Endothelial cell of umbilical vein (primary cell): ENCODE measurements at regions not wholly inside any gene's neighbourhood (a gene's known extent, or its start where the extent isn't known, plus 50 kb on each side); places are given as distances from the start of the nearest gene placed in this dataset.

ENCODE experiments used
- EZH2 ChIP-seq: IDR thresholded peaks from 2 replicates; pipeline ENCODE4 v1.6.1; 2012; ENCODE audit warnings: borderline replicate concordance, low read depth, mild to moderate bottlenecking, moderate library complexity, low read length, inconsistent platforms; ENCODE audit not compliant: severe bottlenecking
- FOS ChIP-seq: IDR thresholded peaks from 2 replicates; pipeline ENCODE4 v1.6.1; 2011; ENCODE audit warnings: mild to moderate bottlenecking, low read length, moderate library complexity, borderline replicate concordance; ENCODE audit not compliant: insufficient read depth
- GATA2 ChIP-seq: IDR thresholded peaks from 2 replicates; pipeline ENCODE4 v1.7.0; 2011; ENCODE audit warnings: low read depth, mild to moderate bottlenecking, moderate library complexity, mixed read lengths, low read length; ENCODE audit not compliant: insufficient read length, insufficient read depth
- MYC ChIP-seq: IDR thresholded peaks from one replicate; pipeline ENCODE4 v1.6.1; 2011; ENCODE audit warnings: mild to moderate bottlenecking, low read depth, low read length
- POLR2A ChIP-seq: IDR thresholded peaks from 2 replicates; pipeline ENCODE4 v1.6.1; 2012; ENCODE audit warnings: low read depth, mild to moderate bottlenecking, control low read depth, low read length
- POLR2AphosphoS5 ChIP-seq: IDR thresholded peaks from 2 replicates; pipeline ENCODE4 v1.6.1; 2012; ENCODE audit warnings: low read depth, mild to moderate bottlenecking, control low read depth, low read length, moderate library complexity; ENCODE audit not compliant: insufficient read depth
- TF ChIP-seq, protein P1 (sequence below), 2 donors: IDR thresholded peaks; 1 replicate in 1 of 2; 2 replicates in 1 of 2; pipeline ENCODE4 v1.5.1; 2011; ENCODE audit warnings: low read length in 2 of 2, mild to moderate bottlenecking in 2 of 2, moderate library complexity in 2 of 2, control low read depth in 1 of 2, inconsistent platforms in 1 of 2, low read depth in 1 of 2; ENCODE audit not compliant: insufficient read depth in 1 of 2; ENCODE audit errors: extremely low read depth in 1 of 2
- TF ChIP-seq, protein P2 (sequence below): IDR thresholded peaks from 2 replicates; pipeline ENCODE4 v1.6.1; 2011; ENCODE audit not compliant: insufficient read depth, insufficient read length

DNA sequence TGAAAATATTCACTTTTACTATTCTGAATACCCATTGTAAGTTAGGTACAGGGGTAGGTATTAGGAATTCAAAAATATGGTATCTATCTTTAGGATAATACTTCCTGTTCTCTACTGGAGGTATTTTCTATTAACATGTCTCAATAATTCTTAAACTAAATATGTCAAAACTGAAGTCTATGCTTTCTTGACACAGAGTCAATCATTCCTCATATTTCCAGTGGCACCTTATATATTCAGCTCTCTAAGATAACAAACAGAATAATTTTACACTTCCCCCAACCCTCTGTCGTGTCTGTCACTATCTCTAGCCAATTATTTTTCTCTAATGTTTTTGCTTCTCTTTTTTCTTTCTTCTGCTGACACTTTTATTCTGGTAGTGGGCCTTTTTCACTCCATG lies 138.9 kb downstream of the TMEM26 start:
- TF ChIP-seq, protein P1, sequence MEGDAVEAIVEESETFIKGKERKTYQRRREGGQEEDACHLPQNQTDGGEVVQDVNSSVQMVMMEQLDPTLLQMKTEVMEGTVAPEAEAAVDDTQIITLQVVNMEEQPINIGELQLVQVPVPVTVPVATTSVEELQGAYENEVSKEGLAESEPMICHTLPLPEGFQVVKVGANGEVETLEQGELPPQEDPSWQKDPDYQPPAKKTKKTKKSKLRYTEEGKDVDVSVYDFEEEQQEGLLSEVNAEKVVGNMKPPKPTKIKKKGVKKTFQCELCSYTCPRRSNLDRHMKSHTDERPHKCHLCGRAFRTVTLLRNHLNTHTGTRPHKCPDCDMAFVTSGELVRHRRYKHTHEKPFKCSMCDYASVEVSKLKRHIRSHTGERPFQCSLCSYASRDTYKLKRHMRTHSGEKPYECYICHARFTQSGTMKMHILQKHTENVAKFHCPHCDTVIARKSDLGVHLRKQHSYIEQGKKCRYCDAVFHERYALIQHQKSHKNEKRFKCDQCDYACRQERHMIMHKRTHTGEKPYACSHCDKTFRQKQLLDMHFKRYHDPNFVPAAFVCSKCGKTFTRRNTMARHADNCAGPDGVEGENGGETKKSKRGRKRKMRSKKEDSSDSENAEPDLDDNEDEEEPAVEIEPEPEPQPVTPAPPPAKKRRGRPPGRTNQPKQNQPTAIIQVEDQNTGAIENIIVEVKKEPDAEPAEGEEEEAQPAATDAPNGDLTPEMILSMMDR (IDR thresholded peaks at IDR 0.05; ENCODE audit: extremely low read depth in 1 of 2, insufficient read depth in 1 of 2, low read depth in 1 of 2, low read length in 2 of 2): no peak
- TF ChIP-seq POLR2A (no peak), FOS (no peak), MYC (no peak), EZH2 (no peak), POLR2AphosphoS5 (no peak), GATA2 (no peak)
- TF ChIP-seq, protein P2, sequence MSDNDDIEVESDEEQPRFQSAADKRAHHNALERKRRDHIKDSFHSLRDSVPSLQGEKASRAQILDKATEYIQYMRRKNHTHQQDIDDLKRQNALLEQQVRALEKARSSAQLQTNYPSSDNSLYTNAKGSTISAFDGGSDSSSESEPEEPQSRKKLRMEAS: no peak
